ENCODE measurements at regions not wholly inside any gene's neighbourhood (a gene's known extent, or its start where the extent isn't known, plus 50 kb on each side); places are given as distances from the start of the nearest gene placed in this dataset.

GRCh38 chr12:65634626-65635331 is 189.5 kb upstream of the HMGA2 start:
- BruUV-seq (replicated peaks) = no TSS peak

GRCh38 chr12:65636436-65636835 is 187.8 kb upstream of the HMGA2 start:
- ChIA-PET POLR2A (ENCODE audit: unreplicated experiment) (no interaction called here), CTCF (interaction anchor here (0.7 kb wide), 1 partner anchor 34 kb away, joined by 3 read pairs; no protein-coding TSS in a partner anchor)
- no peak for TF ChIP-seq CTCF (conservative IDR thresholded peaks at IDR 0.05)
- TF ChIP-seq EZH2 (IDR thresholded peaks at IDR 0.05; ENCODE audit: low read depth) = no peak
- Histone ChIP-seq H3F3A (ENCODE audit: insufficient read depth, low read depth) (peaks cover 37% of the 10 kb centered on the region), H2AFZ (no peak overlapping the region), H3K4me2 (no peak overlapping the region), H3K9me3 (ENCODE audit: insufficient read depth, low read depth) (peaks cover 3% of the 10 kb centered on the region; the same call in 1 of the 2 replicates), H3K27ac (peak overlapping the region; percentile 99), H3K27me3 (ENCODE audit: insufficient read depth, low read depth) (no peaks in the 10 kb centered on the region), H4K20me1 (ENCODE audit: insufficient read depth) (no peaks in the 10 kb centered on the region), H3K4me1 (replicated peaks; ENCODE audit: insufficient read depth) (peaks cover 49% of the 10 kb centered on the region), H3K9me2 (ENCODE audit: insufficient read depth) (no peaks in the 10 kb centered on the region), H3K4me3 (no peak overlapping the region), H3K36me3 (ENCODE audit: low read depth) (no peaks in the 10 kb centered on the region), H3K79me2 (ENCODE audit: low read depth) (no peaks in the 10 kb centered on the region)
- BruUV-seq (replicated peaks) = no TSS peak
- DNase-seq = no peak
- intact Hi-C loops (cut with micrococcal nuclease; ENCODE audit: unreplicated experiment) = loop anchor here (10.0 kb wide), 1 partner anchor 188 kb away; the partner anchor contains the start of gene HMGA2

More at GRCh38 chr12:65634626-65635331, 189.5 kb upstream of the HMGA2 start:
- Histone ChIP-seq H3K27ac (peak overlapping the region; percentile 99), H2AFZ (peak overlapping the region; percentile 69), H4K20me1 (ENCODE audit: insufficient read depth) (no peaks in the 10 kb centered on the region), H3K9me3 (ENCODE audit: insufficient read depth, low read depth) (peaks cover 3% of the 10 kb centered on the region; the same call in 1 of the 2 replicates), H3K36me3 (ENCODE audit: low read depth) (no peaks in the 10 kb centered on the region), H3K4me3 (no peak overlapping the region), H3K9me2 (ENCODE audit: insufficient read depth) (no peaks in the 10 kb centered on the region), H3K4me2 (peak overlapping the region; percentile 29), H3K27me3 (ENCODE audit: insufficient read depth, low read depth) (no peaks in the 10 kb centered on the region), H3F3A (ENCODE audit: insufficient read depth, low read depth) (peaks cover 54% of the 10 kb centered on the region), H3K79me2 (ENCODE audit: low read depth) (no peaks in the 10 kb centered on the region), H3K4me1 (replicated peaks; ENCODE audit: insufficient read depth) (peaks cover 64% of the 10 kb centered on the region)
- intact Hi-C loops (cut with micrococcal nuclease; ENCODE audit: unreplicated experiment) = loop anchor here (10.0 kb wide), 1 partner anchor 190 kb away; the partner anchor contains the start of gene HMGA2
- ChIA-PET CTCF (no interaction called here), POLR2A (ENCODE audit: unreplicated experiment) (no interaction called here)
- no peak for TF ChIP-seq EZH2 (IDR thresholded peaks at IDR 0.05; ENCODE audit: low read depth)
- TF ChIP-seq CTCF (conservative IDR thresholded peaks at IDR 0.05) = no peak
- peak in 1 of 2 experiments; percentile 72 for DNase-seq

- no peak overlapping the region for H3K4me2 ChIP-seq
- H3K79me2 ChIP-seq (ENCODE audit: low read depth) = no peaks in the 10 kb centered on the region
- H3K4me1 ChIP-seq (replicated peaks; ENCODE audit: insufficient read depth) = peaks cover 45% of the 10 kb centered on the region
- peaks cover 34% of the 10 kb centered on the region for H3F3A ChIP-seq (ENCODE audit: insufficient read depth, low read depth)
- H3K36me3 ChIP-seq (ENCODE audit: low read depth) = no peaks in the 10 kb centered on the region
- H4K20me1 ChIP-seq (ENCODE audit: insufficient read depth) = no peaks in the 10 kb centered on the region
- H3K27ac ChIP-seq = no peak overlapping the region
- DNase-seq = no peak
- no peak for TF ChIP-seq CTCF (conservative IDR thresholded peaks at IDR 0.05)
- no peak for TF ChIP-seq EZH2 (IDR thresholded peaks at IDR 0.05; ENCODE audit: low read depth)
- H3K27me3 ChIP-seq (ENCODE audit: insufficient read depth, low read depth) = no peaks in the 10 kb centered on the region
- POLR2A ChIA-PET (ENCODE audit: unreplicated experiment) = no interaction called here
- H3K9me3 ChIP-seq (ENCODE audit: insufficient read depth, low read depth) = peaks cover 3% of the 10 kb centered on the region; the same call in 1 of the 2 replicates
- intact Hi-C loops (cut with micrococcal nuclease; ENCODE audit: unreplicated experiment) = loop anchor here (10.0 kb wide), 1 partner anchor 188 kb away; the partner anchor contains the start of gene HMGA2
- no peak overlapping the region for H3K4me3 ChIP-seq
- H2AFZ ChIP-seq = no peak overlapping the region
- CTCF ChIA-PET = interaction anchor here (0.7 to 1.3 kb wide), 2 partner anchors 14 to 35 kb away, joined by 3 read pairs; no protein-coding TSS in a partner anchor
- H3K9me2 ChIP-seq (ENCODE audit: insufficient read depth) = no peaks in the 10 kb centered on the region
- no TSS peak for BruUV-seq (replicated peaks)
Observed at GRCh38 chr12:65637150-65637549, 187.1 kb upstream of the HMGA2 start.

All from PC-9 (cell line).